ENCODE measurements at regions not wholly inside any gene's neighbourhood (a gene's known extent, or its start where the extent isn't known, plus 50 kb on each side); places are given as distances from the start of the nearest gene placed in this dataset.

DNA sequence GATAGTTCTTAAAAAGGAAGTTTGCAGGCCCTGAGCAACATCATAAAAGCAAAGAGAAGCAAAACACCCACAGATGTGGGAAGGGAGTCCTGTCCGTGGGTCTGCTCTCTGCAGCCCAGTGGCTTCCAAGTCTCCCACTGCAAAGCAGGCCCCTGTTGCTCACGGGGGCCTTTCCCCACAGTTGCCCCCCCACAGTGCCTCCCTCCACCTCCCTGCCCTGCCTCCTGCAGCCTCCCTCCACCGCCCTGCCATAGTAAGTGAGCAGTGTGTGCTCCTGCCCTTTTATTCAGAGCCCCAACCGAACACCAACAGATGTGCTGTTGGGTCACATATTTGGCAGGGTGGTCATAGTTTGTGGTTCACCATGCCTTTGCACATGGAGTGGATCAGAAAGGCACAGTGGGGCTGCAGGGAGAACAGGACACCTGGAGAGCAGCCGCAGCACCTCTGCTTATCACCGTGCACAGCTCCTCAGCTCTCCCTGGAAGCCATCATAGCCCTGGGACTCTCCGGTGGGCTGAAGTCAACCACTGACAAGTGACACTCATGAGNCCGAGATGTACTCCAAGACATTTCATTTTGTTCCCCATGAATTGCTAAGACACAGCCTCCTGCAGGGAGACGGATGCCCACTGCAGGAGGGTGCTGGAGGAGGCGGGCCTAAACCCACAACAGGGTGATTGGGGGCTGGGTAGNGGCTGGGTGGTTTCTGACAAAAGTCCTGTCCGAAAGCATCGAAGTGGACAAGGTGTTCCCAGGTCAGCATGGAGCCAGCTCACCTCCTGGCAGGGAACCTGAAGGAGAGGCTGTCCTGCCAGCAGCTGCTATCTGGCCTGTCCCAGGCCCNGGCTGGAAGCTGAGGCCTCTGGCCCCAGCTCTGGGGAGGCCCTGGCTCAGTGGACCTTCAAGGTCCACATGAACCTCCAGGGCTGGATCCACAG is 278.9 kb downstream of the GADD45G start:
- TF ChIP-seq EGR1 (IDR thresholded peaks at IDR 0.05) (no peak), TCF12 (IDR thresholded peaks at IDR 0.05; ENCODE audit: low read depth) (no peak), TEAD4 (IDR thresholded peaks at IDR 0.05) (no peak), ZBTB7A (IDR thresholded peaks at IDR 0.05; ENCODE audit: low read depth) (no peak), EP300 (IDR thresholded peaks at IDR 0.05; ENCODE audit: borderline replicate concordance) (no peak), YY1 (IDR thresholded peaks at IDR 0.05; ENCODE audit: low read depth) (no peak), RAD21 (IDR thresholded peaks at IDR 0.05; ENCODE audit: low read depth) (no peak), NFIC (IDR thresholded peaks at IDR 0.05) (no peak)
- TF ChIP-seq, protein P1, sequence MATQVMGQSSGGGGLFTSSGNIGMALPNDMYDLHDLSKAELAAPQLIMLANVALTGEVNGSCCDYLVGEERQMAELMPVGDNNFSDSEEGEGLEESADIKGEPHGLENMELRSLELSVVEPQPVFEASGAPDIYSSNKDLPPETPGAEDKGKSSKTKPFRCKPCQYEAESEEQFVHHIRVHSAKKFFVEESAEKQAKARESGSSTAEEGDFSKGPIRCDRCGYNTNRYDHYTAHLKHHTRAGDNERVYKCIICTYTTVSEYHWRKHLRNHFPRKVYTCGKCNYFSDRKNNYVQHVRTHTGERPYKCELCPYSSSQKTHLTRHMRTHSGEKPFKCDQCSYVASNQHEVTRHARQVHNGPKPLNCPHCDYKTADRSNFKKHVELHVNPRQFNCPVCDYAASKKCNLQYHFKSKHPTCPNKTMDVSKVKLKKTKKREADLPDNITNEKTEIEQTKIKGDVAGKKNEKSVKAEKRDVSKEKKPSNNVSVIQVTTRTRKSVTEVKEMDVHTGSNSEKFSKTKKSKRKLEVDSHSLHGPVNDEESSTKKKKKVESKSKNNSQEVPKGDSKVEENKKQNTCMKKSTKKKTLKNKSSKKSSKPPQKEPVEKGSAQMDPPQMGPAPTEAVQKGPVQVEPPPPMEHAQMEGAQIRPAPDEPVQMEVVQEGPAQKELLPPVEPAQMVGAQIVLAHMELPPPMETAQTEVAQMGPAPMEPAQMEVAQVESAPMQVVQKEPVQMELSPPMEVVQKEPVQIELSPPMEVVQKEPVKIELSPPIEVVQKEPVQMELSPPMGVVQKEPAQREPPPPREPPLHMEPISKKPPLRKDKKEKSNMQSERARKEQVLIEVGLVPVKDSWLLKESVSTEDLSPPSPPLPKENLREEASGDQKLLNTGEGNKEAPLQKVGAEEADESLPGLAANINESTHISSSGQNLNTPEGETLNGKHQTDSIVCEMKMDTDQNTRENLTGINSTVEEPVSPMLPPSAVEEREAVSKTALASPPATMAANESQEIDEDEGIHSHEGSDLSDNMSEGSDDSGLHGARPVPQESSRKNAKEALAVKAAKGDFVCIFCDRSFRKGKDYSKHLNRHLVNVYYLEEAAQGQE (IDR thresholded peaks at IDR 0.05; ENCODE audit: low read depth): no peak
- TF ChIP-seq, protein P2, sequence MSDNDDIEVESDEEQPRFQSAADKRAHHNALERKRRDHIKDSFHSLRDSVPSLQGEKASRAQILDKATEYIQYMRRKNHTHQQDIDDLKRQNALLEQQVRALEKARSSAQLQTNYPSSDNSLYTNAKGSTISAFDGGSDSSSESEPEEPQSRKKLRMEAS (IDR thresholded peaks at IDR 0.05): no peak
- TF ChIP-seq, protein P3, sequence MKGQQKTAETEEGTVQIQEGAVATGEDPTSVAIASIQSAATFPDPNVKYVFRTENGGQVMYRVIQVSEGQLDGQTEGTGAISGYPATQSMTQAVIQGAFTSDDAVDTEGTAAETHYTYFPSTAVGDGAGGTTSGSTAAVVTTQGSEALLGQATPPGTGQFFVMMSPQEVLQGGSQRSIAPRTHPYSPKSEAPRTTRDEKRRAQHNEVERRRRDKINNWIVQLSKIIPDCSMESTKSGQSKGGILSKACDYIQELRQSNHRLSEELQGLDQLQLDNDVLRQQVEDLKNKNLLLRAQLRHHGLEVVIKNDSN (IDR thresholded peaks at IDR 0.05): no peak

DNA sequence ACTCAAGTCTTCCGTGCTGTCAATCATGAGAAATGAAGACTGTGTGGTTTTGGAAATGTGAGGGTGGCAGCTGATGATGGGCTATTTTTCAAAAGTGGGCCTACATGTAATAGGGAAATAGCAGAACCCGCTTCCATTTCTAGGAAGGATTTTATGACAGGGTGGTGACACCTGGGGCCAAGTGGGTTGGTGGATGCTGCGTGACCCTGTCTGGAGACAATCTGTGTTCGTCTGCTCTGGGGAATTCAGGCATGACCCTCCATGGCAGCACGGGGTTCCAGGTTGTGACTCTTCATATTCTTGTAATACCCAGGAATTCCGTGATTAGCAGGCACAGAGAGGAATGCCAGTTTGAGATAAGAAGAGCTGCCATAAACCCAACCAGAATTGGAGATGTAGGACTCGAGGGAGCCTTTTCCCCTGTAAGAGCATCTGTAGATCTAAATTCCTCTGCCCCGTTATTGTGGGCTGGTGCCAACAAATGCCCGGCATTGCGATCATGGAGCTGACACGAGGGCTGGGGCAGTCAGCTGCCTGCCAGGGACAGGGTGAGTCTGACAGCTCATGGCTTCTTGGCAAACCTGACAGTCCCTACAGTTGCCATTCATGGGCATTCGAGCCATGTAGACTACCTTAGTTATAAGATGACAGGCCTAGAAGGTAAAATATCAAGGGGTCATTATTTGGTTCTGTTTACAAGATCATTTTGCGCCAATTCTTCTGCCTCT is 279.7 kb downstream of the GADD45G start:
- no peak for TF ChIP-seq FOXM1 (IDR thresholded peaks at IDR 0.05; ENCODE audit: borderline replicate concordance, low read depth)
- no peak for TF ChIP-seq YY1 (IDR thresholded peaks at IDR 0.05; ENCODE audit: low read depth)
- no peak for TF ChIP-seq EP300 (IDR thresholded peaks at IDR 0.05; ENCODE audit: borderline replicate concordance)
- no peak for TF ChIP-seq CEBPB (IDR thresholded peaks at IDR 0.05)

DNA sequence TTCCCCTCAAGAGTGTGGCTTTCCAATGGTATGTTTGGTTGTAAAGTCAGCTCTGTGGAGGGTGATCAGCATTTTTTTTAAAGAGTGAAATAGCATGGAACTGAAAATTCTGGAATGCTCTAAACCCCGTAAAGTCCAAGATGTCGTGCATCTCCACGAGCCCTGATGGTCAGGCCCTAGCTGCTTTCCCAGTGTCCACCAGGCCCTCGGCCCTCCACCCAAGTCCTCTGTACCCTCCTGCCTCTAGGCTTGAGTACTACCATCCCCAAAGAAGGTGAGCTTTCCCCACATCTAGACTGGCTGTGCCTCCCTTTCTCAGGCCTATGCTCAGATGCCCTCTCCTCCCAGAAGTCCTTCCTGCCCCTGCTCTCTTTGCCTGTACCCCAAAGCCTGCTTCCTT is 280.3 kb downstream of the GADD45G start:
- TF ChIP-seq FOXM1 (IDR thresholded peaks at IDR 0.05; ENCODE audit: borderline replicate concordance, low read depth): no peak
- TF ChIP-seq, protein P1 (IDR thresholded peaks at IDR 0.05; ENCODE audit: low read depth): no peak
- TF ChIP-seq ZBTB7A (IDR thresholded peaks at IDR 0.05; ENCODE audit: low read depth): no peak
- TF ChIP-seq NFIC (IDR thresholded peaks at IDR 0.05): no peak
- TF ChIP-seq, protein P3 (IDR thresholded peaks at IDR 0.05): no peak
- no peak for TF ChIP-seq TAF1 (IDR thresholded peaks at IDR 0.05; ENCODE audit: low read depth)

DNA sequence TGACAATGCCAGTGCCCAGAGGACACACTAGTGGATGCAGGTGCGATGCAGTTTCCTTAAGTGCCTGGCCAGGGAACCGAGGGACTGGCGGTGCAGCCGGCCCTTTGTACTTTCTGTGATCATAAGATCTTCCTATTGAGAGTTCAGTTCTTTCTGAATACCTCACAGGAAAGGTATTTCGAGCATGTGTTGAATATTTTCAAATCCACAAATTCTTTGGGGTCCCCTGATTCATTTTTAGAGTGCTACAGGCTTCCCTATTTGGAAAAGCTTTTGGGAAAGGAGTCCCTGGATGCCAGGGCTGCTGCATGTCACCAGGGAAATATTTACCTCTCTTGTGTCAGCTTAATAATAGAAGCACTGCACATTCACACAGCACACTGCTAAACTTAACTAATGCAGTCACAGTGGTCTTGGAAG is 281.5 kb downstream of the GADD45G start:
- TF ChIP-seq CREB1 (IDR thresholded peaks at IDR 0.05; ENCODE audit: low read depth): no peak
- TF ChIP-seq, protein P2 (IDR thresholded peaks at IDR 0.05): no peak
- TF ChIP-seq YY1 (IDR thresholded peaks at IDR 0.05; ENCODE audit: low read depth): no peak

DNA sequence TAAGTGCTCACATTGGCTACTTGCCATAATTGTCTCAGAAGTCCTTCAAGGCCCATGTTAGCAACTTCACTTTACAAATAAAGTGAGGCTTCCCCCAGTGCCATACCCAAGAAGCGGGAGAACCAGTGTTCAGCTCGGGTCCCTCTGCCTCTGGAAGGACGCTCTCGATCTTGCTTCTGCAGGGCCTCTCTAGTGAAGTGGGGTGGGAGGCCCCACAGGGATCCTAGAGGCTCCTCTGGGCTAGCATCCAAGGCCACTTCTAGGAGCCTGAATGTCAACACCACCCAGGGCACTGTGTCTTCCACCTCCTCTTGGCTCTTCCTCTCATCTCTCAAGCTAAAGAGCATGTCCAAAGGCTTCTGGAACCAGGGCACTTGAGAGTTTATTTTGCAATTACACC is 282.5 kb downstream of the GADD45G start:
- TF ChIP-seq EP300 (IDR thresholded peaks at IDR 0.05; ENCODE audit: borderline replicate concordance): no peak
- TF ChIP-seq, protein P2 (IDR thresholded peaks at IDR 0.05): no peak
- TF ChIP-seq CREB1 (IDR thresholded peaks at IDR 0.05; ENCODE audit: low read depth): no peak
- TF ChIP-seq ZBTB7A (IDR thresholded peaks at IDR 0.05; ENCODE audit: low read depth): no peak

DNA sequence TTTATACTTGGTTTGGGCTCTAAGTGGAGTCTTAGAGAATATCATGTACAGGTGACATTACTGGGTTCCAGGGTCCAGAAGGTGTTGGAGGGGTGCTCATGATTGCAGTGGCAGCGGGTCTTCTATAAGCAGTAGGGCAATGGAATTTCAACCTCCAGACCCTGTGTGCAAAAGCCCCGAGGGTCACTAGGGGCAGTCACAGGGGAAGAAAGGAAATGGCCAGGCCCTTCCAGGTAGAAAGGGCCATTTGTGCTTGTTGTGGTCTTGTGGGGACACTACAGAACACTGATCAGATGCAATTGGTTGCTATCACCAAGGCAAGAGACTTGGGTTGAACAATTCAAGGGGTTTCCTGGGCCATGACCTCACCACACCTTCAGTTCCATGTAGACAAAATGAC is 283.4 kb downstream of the GADD45G start:
- TF ChIP-seq EP300 (IDR thresholded peaks at IDR 0.05; ENCODE audit: borderline replicate concordance) (no peak), FOXM1 (IDR thresholded peaks at IDR 0.05; ENCODE audit: borderline replicate concordance, low read depth) (no peak), RAD21 (IDR thresholded peaks at IDR 0.05; ENCODE audit: low read depth) (no peak), YY1 (IDR thresholded peaks at IDR 0.05; ENCODE audit: low read depth) (no peak), CREB1 (IDR thresholded peaks at IDR 0.05; ENCODE audit: low read depth) (no peak), TCF12 (IDR thresholded peaks at IDR 0.05; ENCODE audit: low read depth) (no peak), CEBPB (IDR thresholded peaks at IDR 0.05) (no peak), ZBTB7A (IDR thresholded peaks at IDR 0.05; ENCODE audit: low read depth) (no peak), TEAD4 (IDR thresholded peaks at IDR 0.05) (no peak), TAF1 (IDR thresholded peaks at IDR 0.05; ENCODE audit: low read depth) (no peak), NFIC (IDR thresholded peaks at IDR 0.05) (no peak), EGR1 (IDR thresholded peaks at IDR 0.05) (no peak)
- TF ChIP-seq, protein P3 (IDR thresholded peaks at IDR 0.05): no peak
- TF ChIP-seq, protein P1 (IDR thresholded peaks at IDR 0.05; ENCODE audit: low read depth): no peak
- TF ChIP-seq, protein P2 (IDR thresholded peaks at IDR 0.05): no peak
